ENCODE measurements at regions not wholly inside any gene's neighbourhood (a gene's known extent, or its start where the extent isn't known, plus 50 kb on each side); places are given as distances from the start of the nearest gene placed in this dataset.
A peak's percentile ranks its signal among the peaks of the same experiment; 100 is the strongest.

GRCh38 chr4:34516524-34516923, 1727.8 kb downstream of the ARAP2 start:
- ChIA-PET POLR2A (ENCODE audit: unreplicated experiment) (no interaction called here), CTCF (no interaction called here)
- BruUV-seq (replicated peaks) = no TSS peak
- Histone ChIP-seq H3K9me3 (ENCODE audit: low read length) (no peaks in the 10 kb centered on the region), H3K4me2 (ENCODE audit: low read length) (no peak overlapping the region), H3K27ac (ENCODE audit: low read length) (no peak overlapping the region), H3K79me2 (ENCODE audit: low read length) (no peaks in the 10 kb centered on the region), H3K9me2 (replicated peaks; ENCODE audit: low read length) (no peaks in the 10 kb centered on the region), H4K20me1 (ENCODE audit: low read length) (no peaks in the 10 kb centered on the region), H2AFZ (ENCODE audit: low read length) (no peak overlapping the region), H3K4me3 (ENCODE audit: low read length) (no peak overlapping the region), H3F3A (ENCODE audit: low read length, unreplicated experiment) (no peaks in the 10 kb centered on the region), H3K4me1 (ENCODE audit: insufficient read depth, low read length) (no peaks in the 10 kb centered on the region), H3K36me3 (ENCODE audit: low read depth, low read length) (no peaks in the 10 kb centered on the region), H3K9ac (ENCODE audit: low read length) (no peak overlapping the region), H3K27me3 (ENCODE audit: low read length) (no peaks in the 10 kb centered on the region)
- TF ChIP-seq EZH2 (IDR thresholded peaks at IDR 0.05; ENCODE audit: low read length, unreplicated experiment) (no peak), EZH2phosphoT487 (IDR thresholded peaks at IDR 0.05; ENCODE audit: borderline replicate concordance, low read length) (no peak), CTCF (conservative IDR thresholded peaks at IDR 0.05; ENCODE audit: low read depth, low read length) (no peak)
- DNase-seq = peak; percentile 12
- intact Hi-C loops (cut with micrococcal nuclease) = no loop called here
- peak; percentile 24 for ATAC-seq

- Histone ChIP-seq H3K9me3 (ENCODE audit: low read length) (no peaks in the 10 kb centered on the region), H3K4me1 (ENCODE audit: insufficient read depth, low read length) (no peaks in the 10 kb centered on the region), H3K79me2 (ENCODE audit: low read length) (no peaks in the 10 kb centered on the region), H3K4me3 (ENCODE audit: low read length) (no peak overlapping the region), H3K4me2 (ENCODE audit: low read length) (no peak overlapping the region), H3K9ac (ENCODE audit: low read length) (no peak overlapping the region), H3F3A (ENCODE audit: low read length, unreplicated experiment) (no peaks in the 10 kb centered on the region), H3K36me3 (ENCODE audit: low read depth, low read length) (no peaks in the 10 kb centered on the region), H3K9me2 (replicated peaks; ENCODE audit: low read length) (no peaks in the 10 kb centered on the region), H3K27me3 (ENCODE audit: low read length) (no peaks in the 10 kb centered on the region), H2AFZ (ENCODE audit: low read length) (no peak overlapping the region), H3K27ac (ENCODE audit: low read length) (no peak overlapping the region), H4K20me1 (ENCODE audit: low read length) (no peaks in the 10 kb centered on the region)
- no peak for DNase-seq
- intact Hi-C loops (cut with micrococcal nuclease) = no loop called here
- CTCF ChIA-PET = no interaction called here
- no TSS peak for BruUV-seq (replicated peaks)
- no peak for ATAC-seq
- POLR2A ChIA-PET (ENCODE audit: unreplicated experiment) = no interaction called here
- TF ChIP-seq CTCF (conservative IDR thresholded peaks at IDR 0.05; ENCODE audit: low read depth, low read length) (no peak), EZH2phosphoT487 (IDR thresholded peaks at IDR 0.05; ENCODE audit: borderline replicate concordance, low read length) (no peak), EZH2 (IDR thresholded peaks at IDR 0.05; ENCODE audit: low read length, unreplicated experiment) (no peak)
These were observed 1709.4 kb downstream of the ARAP2 start for GRCh38 chr4:34534916-34535315.

DNA sequence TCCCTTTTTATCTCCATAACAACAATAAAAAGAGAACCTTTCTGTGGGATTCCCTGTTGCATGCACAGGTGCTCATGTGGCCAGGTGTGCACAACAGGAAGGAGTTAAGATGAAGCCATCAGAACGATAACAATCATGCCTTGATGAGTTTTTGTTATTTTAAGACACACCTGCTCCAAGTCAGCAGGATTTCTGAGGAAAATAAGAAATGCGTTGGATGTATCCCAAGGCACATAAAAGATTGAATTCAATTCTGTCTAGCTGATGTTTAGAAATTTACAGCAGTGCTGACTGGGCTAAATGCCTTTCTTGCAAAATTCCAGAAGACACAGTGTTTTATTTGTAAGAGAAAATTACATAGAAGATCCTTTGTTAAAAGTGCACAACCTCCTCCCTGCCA, 1678.2 kb downstream of the ARAP2 start:
- Histone ChIP-seq H2AFZ (ENCODE audit: low read length) (no peak overlapping the region), H3K27ac (ENCODE audit: low read length) (no peak overlapping the region), H3K27me3 (ENCODE audit: low read length) (no peaks in the 10 kb centered on the region), H3K4me2 (ENCODE audit: low read length) (no peak overlapping the region), H3K4me1 (ENCODE audit: insufficient read depth, low read length) (no peaks in the 10 kb centered on the region), H3K79me2 (ENCODE audit: low read length) (no peaks in the 10 kb centered on the region), H3K9me3 (ENCODE audit: low read length) (no peaks in the 10 kb centered on the region), H4K20me1 (ENCODE audit: low read length) (no peaks in the 10 kb centered on the region), H3K36me3 (ENCODE audit: low read depth, low read length) (no peaks in the 10 kb centered on the region), H3K9ac (ENCODE audit: low read length) (no peak overlapping the region), H3K9me2 (replicated peaks; ENCODE audit: low read length) (no peaks in the 10 kb centered on the region), H3F3A (ENCODE audit: low read length, unreplicated experiment) (no peaks in the 10 kb centered on the region), H3K4me3 (ENCODE audit: low read length) (no peak overlapping the region)
- CTCF ChIA-PET = no interaction called here
- intact Hi-C loops (cut with micrococcal nuclease) = no loop called here
- ATAC-seq = no peak
- POLR2A ChIA-PET (ENCODE audit: unreplicated experiment) = no interaction called here
- TF ChIP-seq EZH2phosphoT487 (IDR thresholded peaks at IDR 0.05; ENCODE audit: borderline replicate concordance, low read length) (no peak), EZH2 (IDR thresholded peaks at IDR 0.05; ENCODE audit: low read length, unreplicated experiment) (no peak), CTCF (conservative IDR thresholded peaks at IDR 0.05; ENCODE audit: low read depth, low read length) (no peak)
- BruUV-seq (replicated peaks) = no TSS peak
- DNase-seq = no peak
